Neural crest cell (in vitro differentiated cells): ENCODE measurements at regions not wholly inside any gene's neighbourhood (a gene's known extent, or its start where the extent isn't known, plus 50 kb on each side); places are given as distances from the start of the nearest gene placed in this dataset.

ENCODE experiments used
- DNase-seq: peaks from one replicate; pipeline ENCODE4 v3.0.0; 2021; ENCODE audit warnings: low read depth, mixed read lengths, low spot score
- H3K27ac Mint-ChIP-seq: one replicate; pipeline ENCODE4 v1.8.0; 2021; ENCODE audit warnings: mild to moderate bottlenecking, mixed read lengths; ENCODE audit not compliant: unreplicated experiment
- H3K27me3 Mint-ChIP-seq: 2 replicates; pipeline ENCODE4 v1.8.0; 2021; ENCODE audit warnings: low read depth, mild to moderate bottlenecking, mixed read lengths
- H3K36me3 Mint-ChIP-seq: 2 replicates; pipeline ENCODE4 v1.8.0; 2021; ENCODE audit warnings: low read depth, mild to moderate bottlenecking, mixed read lengths
- H3K4me1 Mint-ChIP-seq: 2 replicates; pipeline ENCODE4 v1.8.0; 2021; ENCODE audit warnings: mixed read lengths
- H3K4me3 Mint-ChIP-seq: one replicate; pipeline ENCODE4 v1.8.0; 2021; ENCODE audit warnings: mild to moderate bottlenecking, mixed read lengths
- H3K9me3 Mint-ChIP-seq: 2 replicates; pipeline ENCODE4 v1.8.0; 2021; ENCODE audit warnings: mixed read lengths
- CTCF ChIP-seq: fragments of 200-600 bp; sonication (generic); conservative IDR thresholded peaks from 2 replicates; pipeline ENCODE4 v1.5.0; 2021; ENCODE audit warnings: antibody characterized with exemption, mild to moderate bottlenecking

GRCh38 chr9:2928411-2928810 is 84.5 kb upstream of the PUM3 start:
- TF ChIP-seq CTCF: no peak
- H3K27me3 Mint-ChIP-seq: peaks cover 41% of the 10 kb centered on the region
- no peak for DNase-seq
- H3K4me3 Mint-ChIP-seq: no peak overlapping the region
- no peak overlapping the region for H3K27ac Mint-ChIP-seq
- H3K9me3 Mint-ChIP-seq: no peaks in the 10 kb centered on the region
- no peaks in the 10 kb centered on the region for H3K4me1 Mint-ChIP-seq
- no peaks in the 10 kb centered on the region for H3K36me3 Mint-ChIP-seq

GRCh38 chr9:2925016-2925415 is 81.1 kb upstream of the PUM3 start:
- H3K9me3 Mint-ChIP-seq: no peaks in the 10 kb centered on the region
- peaks cover 64% of the 10 kb centered on the region for H3K27me3 Mint-ChIP-seq
- no peaks in the 10 kb centered on the region for H3K36me3 Mint-ChIP-seq
- no peak overlapping the region for H3K4me3 Mint-ChIP-seq
- no peak for DNase-seq
- H3K27ac Mint-ChIP-seq: no peak overlapping the region
- no peaks in the 10 kb centered on the region for H3K4me1 Mint-ChIP-seq
- no peak for TF ChIP-seq CTCF

- Mint-ChIP-seq H3K4me1 (no peaks in the 10 kb centered on the region), H3K36me3 (no peaks in the 10 kb centered on the region), H3K9me3 (no peaks in the 10 kb centered on the region), H3K4me3 (no peak overlapping the region), H3K27ac (no peak overlapping the region), H3K27me3 (peaks cover 64% of the 10 kb centered on the region)
- no peak for TF ChIP-seq CTCF
- no peak for DNase-seq
Observed at GRCh38 chr9:2924380-2924768, 80.5 kb upstream of the PUM3 start.

DNA sequence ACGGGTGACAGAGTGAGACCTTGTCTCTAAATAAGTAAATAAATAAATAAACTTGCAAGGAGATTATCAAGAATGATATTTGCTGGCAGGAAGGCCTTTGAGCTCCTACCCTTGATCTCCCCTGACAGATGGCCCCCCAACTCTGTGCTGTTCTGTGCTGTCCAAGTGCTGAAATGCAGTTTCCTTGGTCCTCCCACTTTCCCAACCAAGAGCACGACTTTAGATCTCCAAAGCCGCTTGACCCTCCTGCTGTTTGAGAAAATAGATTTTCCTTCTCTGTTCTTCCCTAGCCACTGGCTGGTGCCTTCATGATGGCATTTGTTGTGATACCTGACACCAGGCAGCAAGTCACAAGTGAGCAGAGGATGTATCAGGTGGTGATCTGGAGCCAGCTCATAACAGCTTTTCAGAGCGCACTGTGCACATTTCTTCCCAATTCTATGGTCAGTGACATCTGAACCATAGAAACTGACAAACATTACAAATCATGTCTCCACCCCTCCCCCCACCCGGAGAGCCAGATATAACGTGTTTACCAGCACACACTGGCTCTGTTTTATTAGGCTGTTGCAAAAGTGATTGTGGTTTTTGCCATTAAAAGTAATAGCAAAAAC is 80.0 kb upstream of the PUM3 start:
- no peak for DNase-seq
- H3K4me3 Mint-ChIP-seq: no peak overlapping the region
- no peak for TF ChIP-seq CTCF
- no peak overlapping the region for H3K27ac Mint-ChIP-seq
- H3K4me1 Mint-ChIP-seq: no peaks in the 10 kb centered on the region
- H3K36me3 Mint-ChIP-seq: no peaks in the 10 kb centered on the region
- no peaks in the 10 kb centered on the region for H3K9me3 Mint-ChIP-seq
- H3K27me3 Mint-ChIP-seq: peaks cover 65% of the 10 kb centered on the region

GRCh38 chr9:2919347-2919746 is 75.5 kb upstream of the PUM3 start:
- no peak overlapping the region for H3K27ac Mint-ChIP-seq
- H3K9me3 Mint-ChIP-seq: no peaks in the 10 kb centered on the region
- peaks cover 49% of the 10 kb centered on the region for H3K27me3 Mint-ChIP-seq
- TF ChIP-seq CTCF: no peak
- no peaks in the 10 kb centered on the region for H3K4me1 Mint-ChIP-seq
- no peak for DNase-seq
- no peak overlapping the region for H3K4me3 Mint-ChIP-seq
- H3K36me3 Mint-ChIP-seq: no peaks in the 10 kb centered on the region
